Spleen (tissue), 11 donors: ENCODE measurements at regions not wholly inside any gene's neighbourhood (a gene's known extent, or its start where the extent isn't known, plus 50 kb on each side); places are given as distances from the start of the nearest gene placed in this dataset.
"Not testable (repeated sequence)": the region's sequence is repeated elsewhere in the genome, so short reads cannot be mapped to it uniquely, and the experiment has no call there.

Source experiments
- DNase-seq: peaks from one replicate; pipeline ENCODE4 v3.0.0-alpha.2; 2020
- H3K27ac ChIP-seq, 8 donors: fragments of 200-600 bp; sonication (generic) in 7 of 8; 1 replicate in 4 of 8; 2 replicates in 4 of 8; pipeline versions ENCODE4 v1.5.0 to v1.8.0; 2016 to 2021; ENCODE audit warnings: inconsistent platforms in 4 of 8, mild to moderate bottlenecking in 4 of 8, moderate library complexity in 1 of 8
- H3K27me3 ChIP-seq, 7 donors: fragments of 200-600 bp; sonication (generic) in 6 of 7; replicated peaks in 1 of 7; 1 replicate in 4 of 7; 2 replicates in 3 of 7; pipeline versions ENCODE4 v1.5.0 to v1.8.0; 2016 to 2021; ENCODE audit warnings: inconsistent platforms in 3 of 7, mild to moderate bottlenecking in 1 of 7
- H3K36me3 ChIP-seq, 6 donors: fragments of 200-600 bp; sonication (generic) in 5 of 6; 1 replicate in 4 of 6; 2 replicates in 2 of 6; pipeline versions ENCODE4 v1.5.0 to v1.8.0; 2016 to 2021; ENCODE audit warnings: inconsistent platforms in 2 of 6
- H3K4me1 ChIP-seq, 6 donors: fragments of 200-600 bp; sonication (generic) in 5 of 6; 1 replicate in 3 of 6; 2 replicates in 3 of 6; pipeline versions ENCODE4 v1.5.0 to v1.8.0; 2016 to 2021; ENCODE audit warnings: inconsistent platforms in 3 of 6
- H3K4me3 ChIP-seq, 8 donors: fragments of 200-600 bp; sonication (generic) in 7 of 8; 1 replicate in 4 of 8; 2 replicates in 4 of 8; pipeline versions ENCODE4 v1.5.0 to v1.8.0; 2016 to 2021; ENCODE audit warnings: inconsistent platforms in 4 of 8, mild to moderate bottlenecking in 4 of 8, moderate library complexity in 2 of 8
- H3K9me3 ChIP-seq, 8 donors: fragments of 200-600 bp; sonication (generic) in 7 of 8; 1 replicate in 4 of 8; 2 replicates in 4 of 8; pipeline versions ENCODE4 v1.5.0 to v1.8.0; 2016 to 2021; ENCODE audit warnings: inconsistent platforms in 4 of 8
- CTCF ChIP-seq, 11 experiments: fragments of 200-600 bp in 7 of 11; fragments of 450-650 bp in 4 of 11; sonication (generic) in 4 of 11; IDR thresholded peaks in 8 of 11; conservative IDR thresholded peaks in 3 of 11; 1 replicate in 7 of 11; 2 replicates in 4 of 11; pipeline versions ENCODE4 v1.4.0 to v1.8.0; 2016 to 2021; ENCODE audit warnings: antibody characterized with exemption in 11 of 11, inconsistent platforms in 4 of 11, mild to moderate bottlenecking in 1 of 11
- POLR2A ChIP-seq, 3 donors: fragments of 450-650 bp; IDR thresholded peaks; one replicate each; pipeline ENCODE4 v1.5.1; 2017; ENCODE audit warnings: antibody characterized with exemption in 3 of 3, mild to moderate bottlenecking in 1 of 3
- POLR2AphosphoS5 ChIP-seq, 3 donors: sonication (generic); formaldehyde crosslinking; IDR thresholded peaks; one replicate each; pipeline ENCODE4 v1.5.1; 2017; ENCODE audit warnings: antibody characterized with exemption in 3 of 3
- WGBS, 5 donors: extraction: QIAGEN DNeasy Blood & Tissue Kit in 3 of 5; methylation state at CpG; one replicate each; pipeline versions ENCODE4 v1.1.5 to v1.1.7; 2013 to 2018; 5-methylcytosine and 5-hydroxymethylcytosine counted together
- intact Hi-C: fragments of 100-400 bp; cut with DNase I; formaldehyde crosslinking; loops from one replicate; pipeline ENCODE4 v1.15.0; 2023; ENCODE audit warnings: low total_unique reads
- donor health status: healthy with polysubstance abuse.
- donor health status: DM: no; HTN: no; CAD: no; lungs with moderate emphysema.
- donor health status: DM: no; HTN: no; CAD: no.
- donor health status: Bipolar disorder and iron deficiency.
- donor health status: healthy.
- donor health status: DM: no; HTN: no; CAD: no.
- donor health status: DM: yes; HTN: yes; CAD: no.

- TF ChIP-seq POLR2A (IDR thresholded peaks at IDR 0.05) (no peak), CTCF (IDR thresholded peaks at IDR 0.05 in 8 of 11, conservative IDR thresholded peaks at IDR 0.05 in 3 of 11) (no peak), POLR2AphosphoS5 (IDR thresholded peaks at IDR 0.05) (no peak)
- H3K36me3 ChIP-seq = peaks cover 0 to 16% (median 0%) of the 10 kb centered on the region in 6 donors
- no peak overlapping the region for H3K4me3 ChIP-seq
- no peaks in the 10 kb centered on the region for H3K27me3 ChIP-seq
- intact Hi-C loops = no loop called here
- H3K9me3 ChIP-seq = peaks cover 0 to 3% (median 0%) of the 10 kb centered on the region in 8 donors
- no peak for DNase-seq
- no peak overlapping the region for H3K27ac ChIP-seq
- H3K4me1 ChIP-seq = no peaks in the 10 kb centered on the region
These were observed 64.1 kb downstream of the CFAP44 start for GRCh38 chr3:113377158-113377557.

GRCh38 chr3:113374078-113374477 lies 67.2 kb downstream of the CFAP44 start:
- TF ChIP-seq CTCF (IDR thresholded peaks at IDR 0.05 in 8 of 11, conservative IDR thresholded peaks at IDR 0.05 in 3 of 11) (no peak), POLR2AphosphoS5 (IDR thresholded peaks at IDR 0.05) (no peak), POLR2A (IDR thresholded peaks at IDR 0.05) (no peak)
- Histone ChIP-seq H3K4me1 (no peaks in the 10 kb centered on the region), H3K27ac (no peak overlapping the region), H3K9me3 (peaks cover 0 to 11% (median 4%) of the 10 kb centered on the region in 8 donors), H3K36me3 (no peaks in the 10 kb centered on the region), H3K4me3 (no peak overlapping the region), H3K27me3 (no peaks in the 10 kb centered on the region)
- intact Hi-C loops = no loop called here
- DNase-seq = no peak
- WGBS, 5 donors = 91 to 97% (median 97%) methylated on average over 1 of the region's 1 CpG

GRCh38 chr3:113366800-113367199 lies 74.5 kb downstream of the CFAP44 start:
- H3K9me3 ChIP-seq, H3K27me3 ChIP-seq, intact Hi-C loops, H3K4me3 ChIP-seq, H3K4me1 ChIP-seq, H3K27ac ChIP-seq: not testable (repeated sequence)
- peak; percentile 54 for DNase-seq
- peaks cover 0 to 19% (median 0%) of the 10 kb centered on the region in 6 donors for H3K36me3 ChIP-seq
- WGBS, 5 donors = 90 to 96% (median 93%) methylated on average over 7 of the region's 7 CpGs

- DNase-seq, H3K4me1 ChIP-seq, H3K27ac ChIP-seq, H3K36me3 ChIP-seq, H3K4me3 ChIP-seq, H3K27me3 ChIP-seq, intact Hi-C loops, H3K9me3 ChIP-seq: not testable (repeated sequence)
- WGBS, 5 donors = 90 to 97% (median 94%) methylated on average over 5 of the region's 5 CpGs
These were observed 86.0 kb downstream of the CFAP44 start for GRCh38 chr3:113355340-113355739.

- no peaks in the 10 kb centered on the region for H3K9me3 ChIP-seq
- H3K4me3 ChIP-seq = no peak overlapping the region
- no peak overlapping the region for H3K27ac ChIP-seq
- DNase-seq = no peak
- no peaks in the 10 kb centered on the region for H3K36me3 ChIP-seq
- TF ChIP-seq POLR2A (IDR thresholded peaks at IDR 0.05) = no peak
- TF ChIP-seq CTCF (IDR thresholded peaks at IDR 0.05 in 8 of 11, conservative IDR thresholded peaks at IDR 0.05 in 3 of 11) = no peak
- no peak for TF ChIP-seq POLR2AphosphoS5 (IDR thresholded peaks at IDR 0.05)
- intact Hi-C loops = no loop called here
- no peaks in the 10 kb centered on the region for H3K27me3 ChIP-seq
- no peaks in the 10 kb centered on the region for H3K4me1 ChIP-seq
- WGBS, 5 donors = 83 to 100% (median 93%) methylated on average over 1 of the region's 1 CpG
These were observed 87.0 kb downstream of the CFAP44 start for GRCh38 chr3:113354307-113354706.
